Suprapubic skin (tissue), 4 donors: ENCODE measurements at regions not wholly inside any gene's neighbourhood (a gene's known extent, or its start where the extent isn't known, plus 50 kb on each side); places are given as distances from the start of the nearest gene placed in this dataset.

Experiments
- DNase-seq, 2 donors: peaks; one replicate each; pipeline ENCODE4 v3.0.0-alpha.2; 2019; ENCODE audit warnings: low spot score in 2 of 2
- H3K27ac ChIP-seq: fragments of 200-600 bp; sonication (generic); one replicate; pipeline ENCODE4 v1.5.1; 2019
- H3K27me3 ChIP-seq: fragments of 200-600 bp; sonication (generic); one replicate; pipeline ENCODE4 v1.5.1; 2019
- H3K36me3 ChIP-seq: fragments of 200-600 bp; sonication (generic); one replicate; pipeline ENCODE4 v1.5.1; 2019
- H3K4me1 ChIP-seq: fragments of 200-600 bp; sonication (generic); one replicate; pipeline ENCODE4 v1.5.1; 2019
- H3K4me3 ChIP-seq: fragments of 200-600 bp; sonication (generic); one replicate; pipeline ENCODE4 v1.5.1; 2019; ENCODE audit warnings: mild to moderate bottlenecking
- H3K9me3 ChIP-seq: fragments of 200-600 bp; sonication (generic); one replicate; pipeline ENCODE4 v1.5.1; 2019
- EP300 ChIP-seq: sonication (generic); formaldehyde crosslinking; IDR thresholded peaks from one replicate; pipeline ENCODE4 v1.6.1; 2017; ENCODE audit warnings: antibody characterized with exemption
- POLR2A ChIP-seq, 2 donors: fragments of 450-650 bp; IDR thresholded peaks; one replicate each; pipeline ENCODE4 v1.6.1; 2017; ENCODE audit warnings: antibody characterized with exemption in 2 of 2, mild to moderate bottlenecking in 2 of 2, moderate library complexity in 2 of 2
- POLR2AphosphoS5 ChIP-seq, 3 donors: sonication (generic); formaldehyde crosslinking; IDR thresholded peaks; one replicate each; pipeline ENCODE4 v1.6.1; 2017; ENCODE audit warnings: antibody characterized with exemption in 3 of 3
- WGBS: methylation state at CpG from one replicate; pipeline ENCODE4 v1.1.5; 2018; 5-methylcytosine and 5-hydroxymethylcytosine counted together
- TF ChIP-seq, protein P1 (sequence below), 2 donors: fragments of 200-600 bp in 1 of 2; fragments of 450-650 bp in 1 of 2; sonication (generic) in 1 of 2; IDR thresholded peaks; one replicate each; pipeline ENCODE4 v1.5.1; 2016 to 2019; ENCODE audit warnings: antibody characterized with exemption in 2 of 2, mild to moderate bottlenecking in 1 of 2, moderate library complexity in 1 of 2

DNA sequence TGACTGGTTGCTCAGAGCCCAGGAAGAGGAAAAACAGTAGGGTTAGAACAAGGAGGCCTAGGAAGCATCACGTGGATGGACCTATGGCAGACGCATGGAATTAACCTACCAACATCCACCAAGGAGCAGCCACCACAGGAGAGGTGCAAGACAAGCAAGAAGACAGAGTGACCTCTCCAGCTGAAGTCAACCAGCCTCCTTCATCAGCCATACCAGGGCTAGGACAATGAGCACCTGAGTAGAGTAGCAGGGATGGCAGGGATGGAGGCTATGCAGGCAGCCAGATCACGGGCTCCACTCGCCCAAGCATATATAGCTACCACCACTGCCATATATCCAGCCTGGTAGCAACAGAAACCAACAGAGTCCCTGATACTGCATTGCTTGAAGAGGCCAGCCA is 202.1 kb upstream of the B3GAT1 start:
- H3K27me3 ChIP-seq, result no peaks in the 10 kb centered on the region
- H3K36me3 ChIP-seq, result no peaks in the 10 kb centered on the region
- DNase-seq, result no peak
- H3K4me3 ChIP-seq, result no peak overlapping the region
- no peaks in the 10 kb centered on the region for H3K9me3 ChIP-seq
- TF ChIP-seq POLR2AphosphoS5 (IDR thresholded peaks at IDR 0.05), result no peak
- no peak overlapping the region for H3K27ac ChIP-seq
- 91% methylated on average over 4 of the region's 4 CpGs for WGBS
- H3K4me1 ChIP-seq, result no peaks in the 10 kb centered on the region

DNA sequence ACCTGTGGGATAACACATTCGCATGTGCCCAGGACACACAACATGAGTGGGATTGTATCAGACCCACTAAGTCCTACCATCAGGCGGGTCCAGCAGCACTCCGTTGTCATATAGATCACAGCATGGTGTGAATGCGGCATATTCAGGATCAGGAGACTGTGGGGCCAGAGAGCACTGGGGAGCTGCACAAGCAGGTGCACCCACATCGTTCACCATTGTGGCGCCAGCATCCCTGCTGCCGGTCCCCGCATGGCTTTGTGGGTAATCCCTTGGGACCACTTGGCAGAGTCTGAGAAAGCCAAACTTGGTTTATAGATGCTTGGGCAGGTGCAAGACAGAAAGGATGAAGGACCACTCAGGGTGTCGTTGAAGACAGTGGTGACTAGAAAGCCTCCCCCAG is 201.6 kb upstream of the B3GAT1 start:
- Histone ChIP-seq H3K36me3 (no peaks in the 10 kb centered on the region), H3K4me3 (no peak overlapping the region), H3K27ac (no peak overlapping the region), H3K4me1 (no peaks in the 10 kb centered on the region), H3K9me3 (no peaks in the 10 kb centered on the region), H3K27me3 (no peaks in the 10 kb centered on the region)
- 94% methylated on average over 9 of the region's 9 CpGs for WGBS
- DNase-seq, result no peak
- TF ChIP-seq POLR2AphosphoS5 (IDR thresholded peaks at IDR 0.05), result no peak
- no peak for TF ChIP-seq POLR2A (IDR thresholded peaks at IDR 0.05)
- TF ChIP-seq EP300, result no peak
- TF ChIP-seq, protein P1, sequence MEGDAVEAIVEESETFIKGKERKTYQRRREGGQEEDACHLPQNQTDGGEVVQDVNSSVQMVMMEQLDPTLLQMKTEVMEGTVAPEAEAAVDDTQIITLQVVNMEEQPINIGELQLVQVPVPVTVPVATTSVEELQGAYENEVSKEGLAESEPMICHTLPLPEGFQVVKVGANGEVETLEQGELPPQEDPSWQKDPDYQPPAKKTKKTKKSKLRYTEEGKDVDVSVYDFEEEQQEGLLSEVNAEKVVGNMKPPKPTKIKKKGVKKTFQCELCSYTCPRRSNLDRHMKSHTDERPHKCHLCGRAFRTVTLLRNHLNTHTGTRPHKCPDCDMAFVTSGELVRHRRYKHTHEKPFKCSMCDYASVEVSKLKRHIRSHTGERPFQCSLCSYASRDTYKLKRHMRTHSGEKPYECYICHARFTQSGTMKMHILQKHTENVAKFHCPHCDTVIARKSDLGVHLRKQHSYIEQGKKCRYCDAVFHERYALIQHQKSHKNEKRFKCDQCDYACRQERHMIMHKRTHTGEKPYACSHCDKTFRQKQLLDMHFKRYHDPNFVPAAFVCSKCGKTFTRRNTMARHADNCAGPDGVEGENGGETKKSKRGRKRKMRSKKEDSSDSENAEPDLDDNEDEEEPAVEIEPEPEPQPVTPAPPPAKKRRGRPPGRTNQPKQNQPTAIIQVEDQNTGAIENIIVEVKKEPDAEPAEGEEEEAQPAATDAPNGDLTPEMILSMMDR (IDR thresholded peaks at IDR 0.05), result no peak

DNA sequence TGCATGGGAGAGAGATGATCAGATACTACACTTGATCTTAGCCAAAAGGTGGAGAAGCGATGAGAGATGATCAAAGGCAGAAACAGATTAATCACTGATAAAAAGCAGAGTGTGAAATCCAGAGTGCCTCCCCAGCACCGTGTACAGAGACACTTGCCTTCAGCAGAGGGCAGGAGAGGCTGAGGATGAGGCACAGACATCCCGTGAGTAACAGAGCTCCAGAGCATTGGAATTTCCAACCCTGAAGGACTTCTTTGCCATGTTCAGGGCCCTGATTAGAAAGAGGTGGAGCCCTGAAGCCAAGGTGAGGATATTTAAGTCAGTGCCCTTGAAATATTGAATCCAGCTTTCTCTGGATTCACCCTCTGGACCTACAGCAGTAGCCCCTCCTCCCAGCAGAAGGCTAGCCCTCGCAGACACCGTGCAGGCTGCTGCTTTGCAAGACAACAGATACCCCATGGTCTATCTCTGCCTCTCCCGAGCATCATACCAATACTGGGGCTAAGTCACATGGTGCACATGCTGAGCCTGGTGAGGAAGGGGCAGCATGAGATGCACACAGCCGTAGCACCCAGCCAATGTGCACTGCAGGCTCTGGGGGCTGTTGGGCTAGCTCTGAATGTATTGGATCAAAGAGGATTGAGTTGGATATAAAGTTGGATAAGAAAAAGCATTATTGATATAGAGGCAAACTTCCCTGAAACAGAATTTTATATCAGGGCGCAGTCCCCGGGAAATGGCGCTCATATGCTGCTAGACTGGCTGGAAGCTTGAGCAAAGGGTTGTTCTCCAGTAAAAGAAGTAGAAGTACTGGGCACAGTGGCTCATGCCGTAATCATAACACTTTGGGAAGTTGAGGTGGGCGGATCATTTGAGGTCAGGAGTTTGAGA is 200.3 kb upstream of the B3GAT1 start:
- Histone ChIP-seq H3K9me3 (no peaks in the 10 kb centered on the region), H3K27me3 (peaks cover under 1% of the 10 kb centered on the region), H3K27ac (no peak overlapping the region), H3K4me3 (no peak overlapping the region), H3K36me3 (no peaks in the 10 kb centered on the region), H3K4me1 (no peaks in the 10 kb centered on the region)
- no peak for DNase-seq
- WGBS, result 68% methylated on average over 12 of the region's 12 CpGs
- TF ChIP-seq, protein P1 (IDR thresholded peaks at IDR 0.05), result no peak
- TF ChIP-seq POLR2AphosphoS5 (IDR thresholded peaks at IDR 0.05) (no peak), POLR2A (IDR thresholded peaks at IDR 0.05) (no peak), EP300 (no peak)

DNA sequence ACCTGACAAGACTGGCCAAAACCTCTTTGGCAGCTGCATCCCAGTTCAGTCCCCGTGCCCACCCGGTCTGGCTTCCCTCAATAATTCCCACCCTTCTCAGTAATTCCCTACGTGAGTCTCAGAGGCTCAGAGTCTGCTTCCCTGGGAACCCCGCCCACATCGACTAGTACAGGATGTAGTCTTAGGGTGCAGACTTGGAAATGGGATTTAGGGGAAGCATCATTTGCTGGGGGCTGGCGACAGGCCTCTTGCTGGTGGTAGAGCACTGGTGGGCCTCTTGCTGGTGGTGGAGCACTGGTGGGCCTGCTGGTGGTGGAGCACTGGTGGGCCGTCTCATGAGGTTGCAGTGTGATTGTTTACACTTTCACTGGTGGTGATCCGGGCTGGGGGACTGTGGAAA is 199.5 kb upstream of the B3GAT1 start:
- WGBS, result 80% methylated on average over 6 of the region's 8 CpGs
- Histone ChIP-seq H3K36me3 (no peaks in the 10 kb centered on the region), H3K4me3 (no peak overlapping the region), H3K9me3 (no peaks in the 10 kb centered on the region), H3K27ac (no peak overlapping the region), H3K27me3 (peaks cover 3% of the 10 kb centered on the region), H3K4me1 (no peaks in the 10 kb centered on the region)
- TF ChIP-seq POLR2AphosphoS5 (IDR thresholded peaks at IDR 0.05), result no peak
- no peak for TF ChIP-seq POLR2A (IDR thresholded peaks at IDR 0.05)
- TF ChIP-seq, protein P1 (IDR thresholded peaks at IDR 0.05), result no peak
- no peak for TF ChIP-seq EP300
- DNase-seq, result no peak

DNA sequence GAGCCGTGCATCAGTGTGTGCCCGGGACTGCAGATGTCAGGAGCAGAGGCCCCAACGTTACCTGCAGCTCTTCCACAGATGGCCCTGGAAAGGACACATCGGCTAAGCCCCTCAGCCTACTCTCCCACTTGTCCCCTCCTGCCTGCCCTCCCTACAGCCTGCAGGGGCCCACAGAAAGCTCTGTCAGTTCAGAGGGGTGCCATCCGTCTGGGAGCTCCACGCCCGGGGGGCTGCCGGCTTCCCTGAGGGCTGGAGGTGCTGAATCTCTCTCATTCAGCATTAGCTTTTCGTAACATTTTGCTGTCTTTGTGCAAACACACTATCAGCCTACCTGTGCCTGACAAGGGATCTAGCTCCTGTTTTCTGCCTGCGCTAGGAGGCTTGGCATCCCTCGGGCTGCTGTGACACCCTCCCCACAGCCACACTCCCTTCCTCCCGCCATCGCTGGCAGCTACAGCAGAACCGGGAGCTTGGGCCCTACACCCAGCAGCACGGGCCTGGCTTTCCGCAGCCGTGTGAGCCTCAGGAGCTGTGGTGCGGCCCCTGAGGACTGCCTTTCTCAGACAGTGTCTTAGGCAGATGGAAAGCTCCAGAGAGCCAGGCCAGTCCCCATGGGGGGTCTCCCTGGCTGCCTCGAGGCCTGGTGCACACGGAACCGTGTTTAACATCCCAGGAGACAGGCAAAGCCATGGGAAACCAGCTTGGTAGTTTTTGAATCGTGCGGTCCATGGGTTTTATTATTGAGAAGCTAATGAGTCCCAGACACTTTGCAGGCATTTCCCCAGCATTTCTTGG is 198.3 kb upstream of the B3GAT1 start:
- no peak for DNase-seq
- 68% methylated on average over 20 of the region's 23 CpGs for WGBS

More for the DNA sequence above, 198.3 kb upstream of the B3GAT1 start:
- H3K36me3 ChIP-seq, result no peaks in the 10 kb centered on the region
- no peaks in the 10 kb centered on the region for H3K9me3 ChIP-seq
- H3K27me3 ChIP-seq, result peaks cover 3% of the 10 kb centered on the region
- no peak for TF ChIP-seq POLR2AphosphoS5 (IDR thresholded peaks at IDR 0.05)
- TF ChIP-seq EP300, result no peak
- TF ChIP-seq POLR2A (IDR thresholded peaks at IDR 0.05), result no peak
- TF ChIP-seq, protein P1 (IDR thresholded peaks at IDR 0.05), result no peak
- H3K4me1 ChIP-seq, result no peaks in the 10 kb centered on the region
- H3K27ac ChIP-seq, result no peak overlapping the region
- H3K4me3 ChIP-seq, result no peak overlapping the region
